Neural progenitor cell (in vitro differentiated cells): ENCODE measurements at regions not wholly inside any gene's neighbourhood (a gene's known extent, or its start where the extent isn't known, plus 50 kb on each side); places are given as distances from the start of the nearest gene placed in this dataset.

ENCODE experiments used
- CTCF ChIP-seq: fragments of 200-600 bp; sonication (generic); IDR thresholded peaks from 2 replicates; pipeline ENCODE4 v1.5.1; 2017; ENCODE audit warnings: antibody characterized with exemption, mild to moderate bottlenecking
- EZH2 ChIP-seq: fragments of 200-600 bp; sonication (generic); IDR thresholded peaks from 2 replicates; pipeline ENCODE4 v1.6.1; 2017; ENCODE audit warnings: antibody characterized with exemption, mild to moderate bottlenecking, moderate library complexity
- EZH2phosphoT487 ChIP-seq: fragments of 200-600 bp; sonication (generic); IDR thresholded peaks from 2 replicates; pipeline ENCODE4 v1.6.1; 2017; ENCODE audit warnings: antibody characterized with exemption

- TF ChIP-seq CTCF (no peak), EZH2 (no peak), EZH2phosphoT487 (no peak)
Measured at GRCh38 chr1:8170059-8170835, 144.1 kb upstream of the ERRFI1 start.
